ENCODE measurements at regions not wholly inside any gene's neighbourhood (a gene's known extent, or its start where the extent isn't known, plus 50 kb on each side); places are given as distances from the start of the nearest gene placed in this dataset.

GRCh38 chr12:16719713-16720416 lies 113.9 kb upstream of the LMO3 start:
- TF ChIP-seq, protein P1, sequence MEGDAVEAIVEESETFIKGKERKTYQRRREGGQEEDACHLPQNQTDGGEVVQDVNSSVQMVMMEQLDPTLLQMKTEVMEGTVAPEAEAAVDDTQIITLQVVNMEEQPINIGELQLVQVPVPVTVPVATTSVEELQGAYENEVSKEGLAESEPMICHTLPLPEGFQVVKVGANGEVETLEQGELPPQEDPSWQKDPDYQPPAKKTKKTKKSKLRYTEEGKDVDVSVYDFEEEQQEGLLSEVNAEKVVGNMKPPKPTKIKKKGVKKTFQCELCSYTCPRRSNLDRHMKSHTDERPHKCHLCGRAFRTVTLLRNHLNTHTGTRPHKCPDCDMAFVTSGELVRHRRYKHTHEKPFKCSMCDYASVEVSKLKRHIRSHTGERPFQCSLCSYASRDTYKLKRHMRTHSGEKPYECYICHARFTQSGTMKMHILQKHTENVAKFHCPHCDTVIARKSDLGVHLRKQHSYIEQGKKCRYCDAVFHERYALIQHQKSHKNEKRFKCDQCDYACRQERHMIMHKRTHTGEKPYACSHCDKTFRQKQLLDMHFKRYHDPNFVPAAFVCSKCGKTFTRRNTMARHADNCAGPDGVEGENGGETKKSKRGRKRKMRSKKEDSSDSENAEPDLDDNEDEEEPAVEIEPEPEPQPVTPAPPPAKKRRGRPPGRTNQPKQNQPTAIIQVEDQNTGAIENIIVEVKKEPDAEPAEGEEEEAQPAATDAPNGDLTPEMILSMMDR (IDR thresholded peaks at IDR 0.05) = no peak
- H3K4me3 Mint-ChIP-seq = no peak overlapping the region
- no peaks in the 10 kb centered on the region for H3K9me3 Mint-ChIP-seq
- H3K36me3 Mint-ChIP-seq (ENCODE audit: low read depth) = no peaks in the 10 kb centered on the region
- H3K4me1 Mint-ChIP-seq = no peaks in the 10 kb centered on the region
- H3K27ac Mint-ChIP-seq = no peak overlapping the region
- H3K27me3 Mint-ChIP-seq (ENCODE audit: low read depth, poor library complexity) = no peaks in the 10 kb centered on the region
- no peak for DNase-seq

- TF ChIP-seq, protein P1 (IDR thresholded peaks at IDR 0.05) = no peak
- no peak overlapping the region for H3K27ac Mint-ChIP-seq
- no peaks in the 10 kb centered on the region for H3K4me1 Mint-ChIP-seq
- DNase-seq = no peak
- H3K27me3 Mint-ChIP-seq (ENCODE audit: low read depth, poor library complexity) = no peaks in the 10 kb centered on the region
- no peak overlapping the region for H3K4me3 Mint-ChIP-seq
- no peaks in the 10 kb centered on the region for H3K9me3 Mint-ChIP-seq
- no peaks in the 10 kb centered on the region for H3K36me3 Mint-ChIP-seq (ENCODE audit: low read depth)
These were observed 111.0 kb upstream of the LMO3 start for GRCh38 chr12:16716928-16717327.

DNA sequence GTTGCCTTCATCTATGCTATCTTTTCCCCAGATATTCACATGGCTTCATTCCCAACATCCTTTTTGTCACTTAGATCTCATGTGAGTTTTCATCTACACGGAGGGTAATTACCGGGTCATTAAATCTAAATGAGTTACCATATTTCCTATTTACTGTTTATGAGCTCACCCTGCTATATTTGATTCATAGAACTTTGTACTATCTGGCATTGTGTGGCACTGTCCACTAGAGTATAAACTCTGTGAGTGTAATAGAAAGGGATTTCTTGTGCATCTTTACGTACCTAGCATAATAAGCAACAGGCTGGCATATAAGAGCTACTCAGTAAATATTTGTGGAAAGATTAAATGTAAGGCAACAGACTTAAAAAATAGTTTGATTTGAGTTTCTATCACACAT lies 86.1 kb upstream of the LMO3 start:
- no peak overlapping the region for H3K27ac Mint-ChIP-seq

DNA sequence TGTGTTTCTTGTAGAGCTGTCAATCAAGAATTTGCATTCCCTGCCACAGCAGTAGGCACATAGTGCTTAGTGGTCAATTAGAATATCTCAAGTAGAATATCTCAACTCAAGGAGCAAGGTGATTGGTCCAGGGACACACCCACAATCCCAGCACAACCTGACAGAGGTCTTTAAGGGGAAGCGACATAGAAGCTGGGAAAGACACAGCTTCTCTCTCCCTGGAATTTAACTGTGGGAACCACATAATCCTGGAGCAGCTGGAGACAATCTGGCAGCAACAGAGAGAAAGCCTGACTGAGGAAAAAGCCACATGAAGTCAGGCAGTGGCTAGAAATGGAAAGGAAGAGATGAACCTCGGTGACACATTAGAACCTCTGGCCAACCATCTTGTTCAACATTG lies 85.7 kb upstream of the LMO3 start:
- Mint-ChIP-seq H3K9me3 (peaks cover 11% of the 10 kb centered on the region), H3K36me3 (ENCODE audit: low read depth) (no peaks in the 10 kb centered on the region), H3K4me1 (no peaks in the 10 kb centered on the region), H3K4me3 (no peak overlapping the region), H3K27me3 (ENCODE audit: low read depth, poor library complexity) (no peaks in the 10 kb centered on the region), H3K27ac (no peak overlapping the region)
- no peak for DNase-seq
- TF ChIP-seq, protein P1 (IDR thresholded peaks at IDR 0.05) = no peak

More for the DNA sequence above, 86.1 kb upstream of the LMO3 start:
- Mint-ChIP-seq H3K4me1 (no peaks in the 10 kb centered on the region), H3K36me3 (ENCODE audit: low read depth) (no peaks in the 10 kb centered on the region), H3K9me3 (peaks cover 11% of the 10 kb centered on the region), H3K27me3 (ENCODE audit: low read depth, poor library complexity) (no peaks in the 10 kb centered on the region), H3K4me3 (no peak overlapping the region)
- TF ChIP-seq, protein P1 (IDR thresholded peaks at IDR 0.05) = no peak
- DNase-seq = no peak

GRCh38 chr12:16688200-16688599 lies 82.2 kb upstream of the LMO3 start:
- no peak for DNase-seq
- Mint-ChIP-seq H3K27ac (no peak overlapping the region), H3K4me3 (no peak overlapping the region), H3K27me3 (ENCODE audit: low read depth, poor library complexity) (no peaks in the 10 kb centered on the region), H3K36me3 (ENCODE audit: low read depth) (no peaks in the 10 kb centered on the region), H3K4me1 (peaks cover 4% of the 10 kb centered on the region), H3K9me3 (peaks cover 4% of the 10 kb centered on the region)
- TF ChIP-seq, protein P1 (IDR thresholded peaks at IDR 0.05) = no peak

GRCh38 chr12:16685107-16685506 lies 79.1 kb upstream of the LMO3 start:
- no peaks in the 10 kb centered on the region for H3K27me3 Mint-ChIP-seq (ENCODE audit: low read depth, poor library complexity)
- H3K9me3 Mint-ChIP-seq = no peaks in the 10 kb centered on the region
- no peak for DNase-seq
- no peaks in the 10 kb centered on the region for H3K36me3 Mint-ChIP-seq (ENCODE audit: low read depth)
- no peak overlapping the region for H3K27ac Mint-ChIP-seq
- H3K4me3 Mint-ChIP-seq = no peak overlapping the region
- H3K4me1 Mint-ChIP-seq = peaks cover 14% of the 10 kb centered on the region
- TF ChIP-seq, protein P1 (IDR thresholded peaks at IDR 0.05) = no peak
